Adrenal gland (tissue), 9 donors: ENCODE measurements at regions not wholly inside any gene's neighbourhood (a gene's known extent, or its start where the extent isn't known, plus 50 kb on each side); places are given as distances from the start of the nearest gene placed in this dataset.
A peak's percentile ranks its signal among the peaks of the same experiment; 100 is the strongest.

ENCODE experiments used
- DNase-seq, 7 donors: peaks; one replicate each; pipeline ENCODE4 v3.0.0-alpha.2; 2019 to 2020
- H3K27ac ChIP-seq, 5 donors: fragments of 200-600 bp; sonication (generic) in 4 of 5; 1 replicate in 3 of 5; 2 replicates in 2 of 5; pipeline versions ENCODE4 v1.5.1 to v1.8.0; 2016 to 2020; ENCODE audit warnings: mild to moderate bottlenecking in 1 of 5
- H3K27me3 ChIP-seq: fragments of 200-600 bp; 2 replicates; pipeline ENCODE4 v1.8.0; 2021
- H3K36me3 ChIP-seq, 2 donors: fragments of 200-600 bp; replicated peaks in 1 of 2; 1 replicate in 1 of 2; 2 replicates in 1 of 2; pipeline versions ENCODE4 v1.5.1 to v1.8.0; 2018 to 2022
- H3K4me1 ChIP-seq, 2 donors: fragments of 200-600 bp; replicated peaks in 1 of 2; 1 replicate in 1 of 2; 2 replicates in 1 of 2; pipeline versions ENCODE4 v1.5.1 to v1.8.0; 2018 to 2021
- H3K4me3 ChIP-seq, 4 donors: fragments of 200-600 bp; sonication (generic) in 3 of 4; one replicate each; pipeline ENCODE4 v1.5.1; 2016 to 2018
- H3K9me3 ChIP-seq, 3 donors: fragments of 200-600 bp; sonication (generic) in 1 of 3; replicated peaks in 1 of 3; 1 replicate in 2 of 3; 2 replicates in 1 of 3; pipeline versions ENCODE4 v1.5.1 to v1.8.0; 2016 to 2021
- CTCF ChIP-seq, 6 experiments: fragments of 450-650 bp in 4 of 6; fragments of 200-600 bp in 2 of 6; sonication (generic) in 1 of 6; IDR thresholded peaks; 1 replicate in 5 of 6; 2 replicates in 1 of 6; pipeline versions ENCODE4 v1.5.1 to v1.8.0; 2016 to 2021; ENCODE audit warnings: antibody characterized with exemption in 6 of 6, mild to moderate bottlenecking in 2 of 6, moderate library complexity in 1 of 6
- POLR2A ChIP-seq, 2 donors: fragments of 450-650 bp; IDR thresholded peaks; one replicate each; pipeline ENCODE4 v1.6.1; 2017; ENCODE audit warnings: antibody characterized with exemption in 2 of 2, mild to moderate bottlenecking in 2 of 2, moderate library complexity in 1 of 2
- WGBS, 4 donors: extraction: QIAGEN DNeasy Blood & Tissue Kit in 2 of 4; methylation state at CpG; one replicate each; pipeline versions ENCODE4 v1.1.5 to v1.1.7; 2013 to 2017; 5-methylcytosine and 5-hydroxymethylcytosine counted together
- intact Hi-C, 2 donors: fragments of 100-400 bp; cut with DNase I; formaldehyde crosslinking; loops; one replicate each; pipeline versions ENCODE4 v1.14.1 to v1.15.0; 2022 to 2023
- donor health status: healthy with polysubstance abuse.
- donor health status: Bipolar disorder and iron deficiency.
- donor health status: DM: yes; HTN: yes; CAD: no.
- donor health status: DM: no; HTN: no; CAD: no.
- donor health status: DM: no; HTN: no; CAD: no.

GRCh38 chr10:131653140-131653539 is 247.7 kb upstream of the PPP2R2D start:
- Histone ChIP-seq H3K36me3 (no peaks in the 10 kb centered on the region), H3K27me3 (no peaks in the 10 kb centered on the region), H3K27ac (no peak overlapping the region), H3K4me3 (no peak overlapping the region), H3K9me3 (no peaks in the 10 kb centered on the region), H3K4me1 (peaks cover 7 to 11% of the 10 kb centered on the region in 2 donors)
- TF ChIP-seq POLR2A (IDR thresholded peaks at IDR 0.05): no peak
- no peak for TF ChIP-seq CTCF (IDR thresholded peaks at IDR 0.05)
- intact Hi-C loops: no loop called here
- WGBS, 4 donors: 75 to 85% (median 79%) methylated on average over 11 to 14 of the region's 14 CpGs
- peak in 1 of 7 donors; percentile 37 for DNase-seq

- H3K4me3 ChIP-seq: no peak overlapping the region
- DNase-seq: peak in 1 of 7 donors; percentile 43
- H3K36me3 ChIP-seq: no peaks in the 10 kb centered on the region
- H3K4me1 ChIP-seq: peaks cover 7 to 11% of the 10 kb centered on the region in 2 donors
- H3K9me3 ChIP-seq: no peaks in the 10 kb centered on the region
- 82 to 88% (median 86%) methylated on average over 3 to 13 of the region's 13 CpGs for WGBS, 4 donors
- peak overlapping the region in 1 of 5 donors; percentile 66 for H3K27ac ChIP-seq
- TF ChIP-seq CTCF (IDR thresholded peaks at IDR 0.05): no peak
- no peak for TF ChIP-seq POLR2A (IDR thresholded peaks at IDR 0.05)
- H3K27me3 ChIP-seq: no peaks in the 10 kb centered on the region
- intact Hi-C loops: no loop called here
Observed at GRCh38 chr10:131653554-131654470, 247.0 kb upstream of the PPP2R2D start.

GRCh38 chr10:131654471-131655087 is 246.2 kb upstream of the PPP2R2D start:
- Histone ChIP-seq H3K9me3 (no peaks in the 10 kb centered on the region), H3K4me1 (peaks cover 7 to 11% of the 10 kb centered on the region in 2 donors), H3K36me3 (no peaks in the 10 kb centered on the region), H3K27me3 (no peaks in the 10 kb centered on the region), H3K27ac (peak overlapping the region in 4 of 5 donors; percentile 20 to 66 (median 63)), H3K4me3 (no peak overlapping the region)
- 83 to 95% (median 87%) methylated on average over 4 to 21 of the region's 21 CpGs for WGBS, 4 donors
- intact Hi-C loops: no loop called here
- peak in 1 of 7 donors; percentile 31 for DNase-seq
- no peak for TF ChIP-seq CTCF (IDR thresholded peaks at IDR 0.05)
- no peak for TF ChIP-seq POLR2A (IDR thresholded peaks at IDR 0.05)

- H3K36me3 ChIP-seq: no peaks in the 10 kb centered on the region
- peaks cover 7 to 11% of the 10 kb centered on the region in 2 donors for H3K4me1 ChIP-seq
- peak; percentile 71 to 89 (median 85) for DNase-seq
- peak overlapping the region in 4 of 5 donors; percentile 20 to 66 (median 63) for H3K27ac ChIP-seq
- intact Hi-C loops: no loop called here
- 42 to 55% (median 45%) methylated on average over 13 to 16 of the region's 16 CpGs for WGBS, 4 donors
- H3K4me3 ChIP-seq: no peak overlapping the region
- H3K27me3 ChIP-seq: no peaks in the 10 kb centered on the region
- no peaks in the 10 kb centered on the region for H3K9me3 ChIP-seq
- no peak for TF ChIP-seq POLR2A (IDR thresholded peaks at IDR 0.05)
- no peak for TF ChIP-seq CTCF (IDR thresholded peaks at IDR 0.05)
Observed at GRCh38 chr10:131655101-131655849, 245.5 kb upstream of the PPP2R2D start.
